NOMO-1 treated with DMSO at 0.1 percent for 48 hours (cell line): ENCODE measurements at regions not wholly inside any gene's neighbourhood (a gene's known extent, or its start where the extent isn't known, plus 50 kb on each side); places are given as distances from the start of the nearest gene placed in this dataset.

Experiments
- DNase-seq: peaks from one replicate; lab custom pipeline; 2025; ENCODE audit not compliant: unreplicated experiment; lab: John Stamatoyannopoulos, UW

DNA sequence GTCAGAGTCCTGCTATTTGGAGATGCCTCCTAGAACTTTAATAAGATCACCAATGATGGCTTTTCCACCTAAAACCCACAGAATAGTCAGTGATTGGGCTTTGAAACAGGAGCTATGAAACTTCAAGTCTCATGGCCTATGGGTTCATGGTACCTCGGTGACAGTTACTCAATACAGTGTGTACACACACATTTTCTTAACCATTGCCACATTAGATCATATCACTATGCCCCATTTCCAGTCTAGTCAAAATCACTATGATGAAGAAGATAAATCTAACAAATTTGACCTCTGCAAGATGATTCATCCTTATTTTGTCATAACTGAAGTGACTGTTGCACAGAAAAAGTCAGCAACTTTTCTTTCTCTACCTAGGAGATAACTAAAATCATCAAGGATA lies 86.8 kb upstream of the OR13F1 start:
- no peak for DNase-seq

DNA sequence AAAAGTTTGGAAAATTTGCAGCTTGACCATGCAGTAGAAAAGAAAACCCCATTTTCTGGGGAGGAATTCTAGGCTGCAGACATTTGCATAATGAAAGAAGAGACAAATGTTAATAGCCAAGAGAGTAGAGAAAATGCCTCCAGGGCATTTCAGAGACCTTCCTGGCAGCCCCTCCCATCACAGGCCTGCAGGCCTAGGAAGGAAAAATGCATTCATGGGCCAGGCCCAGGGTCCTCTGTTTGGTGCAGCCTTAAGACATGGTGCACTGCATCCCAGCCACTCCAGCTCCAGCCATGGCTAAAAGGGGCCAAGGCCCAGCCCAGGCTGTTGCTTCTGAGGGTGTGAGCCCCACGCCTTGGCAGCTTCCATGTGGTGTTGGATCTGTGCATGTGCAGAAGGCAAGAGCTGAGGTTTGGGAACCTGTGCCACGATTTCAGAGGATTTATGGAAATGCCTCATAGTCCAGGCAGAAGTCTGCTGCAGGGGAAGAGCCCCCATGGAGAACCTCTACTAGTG lies 75.0 kb upstream of the OR13F1 start:
- DNase-seq = no peak

DNA sequence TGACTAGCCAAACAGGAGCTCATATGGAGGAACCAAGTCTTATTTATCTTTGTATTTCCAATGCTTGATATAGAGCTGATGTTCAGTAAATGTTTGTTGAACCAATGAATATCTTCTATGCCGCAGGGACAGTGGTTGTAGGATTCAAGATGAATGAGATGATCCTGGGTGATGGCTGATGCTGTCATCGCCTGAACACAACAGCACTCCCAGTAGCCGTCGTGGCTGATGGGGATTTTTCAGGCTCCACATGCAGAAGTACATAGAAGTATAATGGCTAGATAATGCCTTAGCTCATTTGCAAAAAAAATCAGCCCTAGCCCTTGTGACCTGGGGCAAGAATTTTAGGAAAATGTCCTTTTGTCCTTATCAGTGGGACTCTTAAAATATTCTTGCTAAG lies 69.0 kb upstream of the OR13F1 start:
- no peak for DNase-seq

GRCh38 chr9:104448036-104448435 lies 56.0 kb upstream of the OR13F1 start:
- no peak for DNase-seq
